Glutamatergic neuron (in vitro differentiated cells): ENCODE measurements at regions not wholly inside any gene's neighbourhood (a gene's known extent, or its start where the extent isn't known, plus 50 kb on each side); places are given as distances from the start of the nearest gene placed in this dataset.

Experiments used
- DNase-seq: peaks from one replicate; pipeline ENCODE4 v3.0.0; 2022
- H3K27ac Mint-ChIP-seq: one replicate; pipeline ENCODE4 v1.8.0; 2020; ENCODE audit warnings: mild to moderate bottlenecking, mixed read lengths, inconsistent platforms; ENCODE audit not compliant: unreplicated experiment
- H3K27me3 Mint-ChIP-seq: one replicate; pipeline ENCODE4 v1.8.0; 2020; ENCODE audit warnings: mild to moderate bottlenecking, moderate library complexity, mixed read lengths, inconsistent platforms; ENCODE audit not compliant: unreplicated experiment
- H3K36me3 Mint-ChIP-seq: one replicate; pipeline ENCODE4 v1.8.0; 2020; ENCODE audit warnings: mild to moderate bottlenecking, mixed read lengths, inconsistent platforms; ENCODE audit not compliant: unreplicated experiment
- H3K4me1 Mint-ChIP-seq: one replicate; pipeline ENCODE4 v1.8.0; 2020; ENCODE audit warnings: mild to moderate bottlenecking, low read depth, mixed read lengths, inconsistent platforms; ENCODE audit not compliant: unreplicated experiment
- H3K4me3 Mint-ChIP-seq: one replicate; pipeline ENCODE4 v1.8.0; 2020; ENCODE audit warnings: mild to moderate bottlenecking, mixed read lengths, inconsistent platforms; ENCODE audit not compliant: unreplicated experiment
- H3K9me3 Mint-ChIP-seq: one replicate; pipeline ENCODE4 v1.8.0; 2020; ENCODE audit warnings: mild to moderate bottlenecking, moderate library complexity, mixed read lengths, inconsistent platforms; ENCODE audit not compliant: unreplicated experiment
- CTCF ChIP-seq: fragments of 200-600 bp; sonication (generic); IDR thresholded peaks from one replicate; pipeline ENCODE4 v1.5.0; 2021; ENCODE audit not compliant: partially characterized antibody, unreplicated experiment

DNA sequence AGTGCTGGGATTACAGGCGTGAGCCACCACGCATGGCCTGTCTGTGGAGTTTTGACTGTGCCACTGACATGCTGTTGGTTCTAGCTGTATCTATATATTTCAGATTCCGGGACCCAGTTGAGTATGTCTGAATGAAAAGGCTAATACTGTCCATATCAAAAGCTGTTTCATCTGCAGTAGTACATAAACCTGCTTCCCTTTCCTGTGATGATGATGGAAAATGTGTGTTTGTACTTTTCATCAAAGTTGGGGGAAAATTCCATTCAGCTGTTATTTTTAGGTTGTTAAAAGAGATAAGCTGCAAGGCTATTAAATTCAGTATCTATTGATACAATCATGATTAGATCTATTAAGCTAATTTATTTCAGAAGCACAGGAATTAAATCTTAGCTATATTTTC, 237.6 kb upstream of the ADAMTSL1 start:
- Mint-ChIP-seq H3K36me3 (no peaks in the 10 kb centered on the region), H3K27me3 (no peaks in the 10 kb centered on the region), H3K9me3 (peaks cover 2% of the 10 kb centered on the region), H3K27ac (no peak overlapping the region), H3K4me1 (no peaks in the 10 kb centered on the region), H3K4me3 (no peak overlapping the region)
- no peak for DNase-seq
- TF ChIP-seq CTCF = no peak

- Mint-ChIP-seq H3K4me3 (no peak overlapping the region), H3K36me3 (no peaks in the 10 kb centered on the region), H3K27ac (no peak overlapping the region), H3K4me1 (no peaks in the 10 kb centered on the region), H3K27me3 (no peaks in the 10 kb centered on the region), H3K9me3 (peaks cover 2% of the 10 kb centered on the region)
- no peak for TF ChIP-seq CTCF
- no peak for DNase-seq
Measured at GRCh38 chr9:18237776-18238175, 236.2 kb upstream of the ADAMTSL1 start.

DNA sequence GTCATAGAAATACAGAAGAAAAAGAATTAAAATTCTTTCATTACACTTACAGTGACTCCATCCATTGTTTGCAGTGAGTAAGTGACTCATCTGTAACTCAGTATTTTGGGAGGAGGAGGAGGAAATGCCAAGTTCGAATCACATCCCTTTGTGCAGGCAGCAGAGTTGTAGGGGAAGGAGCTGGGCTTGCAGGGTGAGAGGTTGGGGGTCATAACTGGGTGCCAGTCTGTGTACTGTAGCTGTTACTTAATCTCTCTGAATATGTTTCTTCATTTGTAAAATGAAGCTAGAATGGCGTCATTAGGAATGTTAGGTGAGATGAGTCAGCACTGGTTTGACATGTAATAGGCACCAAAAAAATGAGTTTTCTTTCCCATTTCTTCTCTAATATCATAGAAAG, 235.7 kb upstream of the ADAMTSL1 start:
- H3K27ac Mint-ChIP-seq = no peak overlapping the region
- TF ChIP-seq CTCF = no peak
- no peaks in the 10 kb centered on the region for H3K4me1 Mint-ChIP-seq
- H3K27me3 Mint-ChIP-seq = no peaks in the 10 kb centered on the region
- H3K36me3 Mint-ChIP-seq = peaks cover 3% of the 10 kb centered on the region
- no peak for DNase-seq
- peaks cover 2% of the 10 kb centered on the region for H3K9me3 Mint-ChIP-seq
- H3K4me3 Mint-ChIP-seq = no peak overlapping the region

DNA sequence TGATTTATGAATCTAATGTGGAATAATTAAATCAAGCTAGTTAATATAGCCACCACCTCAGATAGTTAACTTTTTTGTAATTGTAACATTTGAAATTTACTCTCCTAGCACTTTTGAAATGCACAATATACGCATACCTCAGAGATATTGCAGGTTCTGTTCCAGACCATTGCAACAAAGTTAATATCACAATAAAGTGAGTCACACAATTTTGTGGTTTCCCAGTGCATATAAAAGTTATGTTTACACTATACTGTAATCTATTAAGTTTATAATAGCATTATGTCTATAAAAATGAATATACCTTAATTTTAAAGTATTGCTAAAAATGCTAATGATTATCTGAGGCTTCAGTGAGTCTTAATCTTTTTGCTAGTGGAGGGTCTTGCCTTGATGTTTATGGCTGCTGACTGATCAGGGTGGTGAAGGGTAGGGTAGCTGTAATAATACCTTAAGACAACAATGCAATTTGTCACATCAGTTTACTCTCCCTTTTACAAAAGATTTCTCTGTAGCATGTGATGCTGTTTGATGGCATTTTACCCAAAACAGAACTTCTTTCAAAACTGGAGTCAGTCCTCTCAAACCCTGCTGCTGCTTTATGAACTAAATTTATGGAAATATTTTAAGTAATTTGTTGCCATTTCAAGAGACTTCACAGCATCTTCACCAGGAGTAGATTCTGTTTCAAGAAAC, 235.1 kb upstream of the ADAMTSL1 start:
- no peaks in the 10 kb centered on the region for H3K4me1 Mint-ChIP-seq
- peaks cover 2% of the 10 kb centered on the region for H3K9me3 Mint-ChIP-seq
- no peak for DNase-seq
- no peak for TF ChIP-seq CTCF
- no peak overlapping the region for H3K27ac Mint-ChIP-seq
- no peaks in the 10 kb centered on the region for H3K27me3 Mint-ChIP-seq
- H3K4me3 Mint-ChIP-seq = no peak overlapping the region
- H3K36me3 Mint-ChIP-seq = peaks cover 8% of the 10 kb centered on the region

DNA sequence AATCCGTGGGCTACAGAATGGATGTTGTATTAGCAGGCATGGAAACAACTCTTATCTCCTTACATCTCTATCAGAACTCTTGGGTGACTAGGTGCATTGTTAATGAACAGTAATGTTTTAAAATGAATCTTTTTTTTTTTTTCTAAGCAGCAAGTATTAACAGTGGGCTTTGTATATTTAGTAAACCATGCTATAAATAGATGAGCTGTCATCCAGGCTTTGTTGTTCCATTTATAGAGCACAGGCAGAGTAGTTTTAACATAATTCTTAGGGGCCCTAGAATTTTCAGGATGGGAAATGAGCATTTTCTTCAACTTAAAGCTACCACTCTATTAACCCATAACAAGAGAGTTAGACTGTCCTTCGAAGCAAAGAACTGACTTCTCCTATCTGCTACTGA, 233.7 kb upstream of the ADAMTSL1 start:
- H3K9me3 Mint-ChIP-seq = no peaks in the 10 kb centered on the region
- H3K4me1 Mint-ChIP-seq = no peaks in the 10 kb centered on the region
- no peaks in the 10 kb centered on the region for H3K27me3 Mint-ChIP-seq
- DNase-seq = no peak
- no peak for TF ChIP-seq CTCF
- H3K4me3 Mint-ChIP-seq = no peak overlapping the region
- H3K27ac Mint-ChIP-seq = no peak overlapping the region
- peaks cover 8% of the 10 kb centered on the region for H3K36me3 Mint-ChIP-seq
